IgD-negative memory B cell (primary cell): ENCODE measurements at regions not wholly inside any gene's neighbourhood (a gene's known extent, or its start where the extent isn't known, plus 50 kb on each side); places are given as distances from the start of the nearest gene placed in this dataset.
"Not testable (repeated sequence)": the region's sequence is repeated elsewhere in the genome, so short reads cannot be mapped to it uniquely, and the experiment has no call there.

Experiments
- H3K27ac Mint-ChIP-seq, 3 donors: one replicate each; pipeline ENCODE4 v1.8.0; 2020 to 2022; ENCODE audit warnings: mild to moderate bottlenecking in 3 of 3, mixed read lengths in 3 of 3, moderate library complexity in 1 of 3
- H3K27me3 Mint-ChIP-seq: one replicate; pipeline ENCODE4 v1.8.0; 2021; ENCODE audit warnings: mixed read lengths
- H3K36me3 Mint-ChIP-seq: one replicate; pipeline ENCODE4 v1.8.0; 2020; ENCODE audit warnings: mild to moderate bottlenecking, mixed read lengths
- H3K4me1 Mint-ChIP-seq, 3 donors: one replicate each; pipeline ENCODE4 v1.8.0; 2020 to 2022; ENCODE audit warnings: mixed read lengths in 3 of 3, mild to moderate bottlenecking in 1 of 3
- H3K4me3 Mint-ChIP-seq, 4 donors: one replicate each; pipeline ENCODE4 v1.8.0; 2020 to 2022; ENCODE audit warnings: mild to moderate bottlenecking in 4 of 4, mixed read lengths in 4 of 4, moderate library complexity in 3 of 4
- H3K9me3 Mint-ChIP-seq, 3 donors: one replicate each; pipeline ENCODE4 v1.8.0; 2020 to 2021; ENCODE audit warnings: mixed read lengths in 3 of 3, mild to moderate bottlenecking in 1 of 3

DNA sequence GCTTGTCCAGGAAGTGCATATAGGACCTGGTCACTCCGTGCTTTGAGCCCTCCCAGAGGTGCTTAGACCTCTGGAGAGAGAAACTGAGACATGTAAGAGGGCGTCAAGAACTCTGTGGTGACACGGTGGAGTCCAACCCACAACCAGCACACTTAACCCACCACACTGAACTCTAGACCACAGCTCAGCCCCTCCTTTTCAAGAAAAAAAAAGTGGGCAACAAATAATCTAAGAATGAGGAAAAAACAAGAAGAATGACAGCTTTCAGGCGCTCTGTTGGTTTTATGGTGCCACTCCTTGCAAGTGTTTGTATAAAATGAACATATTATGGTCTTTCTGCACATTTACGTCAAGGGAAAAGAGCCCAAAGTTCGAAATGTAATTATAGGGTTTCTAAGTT lies 50.2 kb upstream of the SNAPC3 start:
- no peaks in the 10 kb centered on the region for H3K36me3 Mint-ChIP-seq
- H3K4me3 Mint-ChIP-seq = no peak overlapping the region
- H3K27me3 Mint-ChIP-seq = peaks cover 11% of the 10 kb centered on the region
- H3K4me1 Mint-ChIP-seq = peaks cover 0 to 8% (median 6%) of the 10 kb centered on the region in 3 donors
- H3K27ac Mint-ChIP-seq = no peak overlapping the region
- peaks cover 0 to 10% (median 0%) of the 10 kb centered on the region in 3 donors for H3K9me3 Mint-ChIP-seq

DNA sequence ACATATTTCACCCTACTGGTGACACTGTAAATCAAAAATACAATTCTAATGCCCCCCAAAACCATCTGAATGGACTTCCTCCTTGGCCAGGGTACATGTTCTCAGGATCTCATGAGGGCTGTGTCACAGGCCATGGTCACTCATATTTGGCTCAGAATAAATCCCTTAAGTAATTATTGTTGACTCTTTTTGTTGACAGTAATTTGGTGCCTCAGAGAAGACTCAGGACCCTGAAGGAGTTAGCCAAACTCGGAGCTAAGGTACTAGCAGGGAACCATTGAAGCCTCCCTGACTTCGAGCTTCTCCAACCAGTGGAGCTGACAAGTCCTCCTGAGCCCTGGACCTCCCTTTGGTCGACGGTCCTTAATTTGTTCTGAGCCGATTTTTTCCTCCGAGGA lies 51.2 kb upstream of the SNAPC3 start:
- H3K36me3 Mint-ChIP-seq = no peaks in the 10 kb centered on the region
- peaks cover 0 to 10% (median 0%) of the 10 kb centered on the region in 3 donors for H3K9me3 Mint-ChIP-seq
- H3K4me3 Mint-ChIP-seq = no peak overlapping the region

DNA sequence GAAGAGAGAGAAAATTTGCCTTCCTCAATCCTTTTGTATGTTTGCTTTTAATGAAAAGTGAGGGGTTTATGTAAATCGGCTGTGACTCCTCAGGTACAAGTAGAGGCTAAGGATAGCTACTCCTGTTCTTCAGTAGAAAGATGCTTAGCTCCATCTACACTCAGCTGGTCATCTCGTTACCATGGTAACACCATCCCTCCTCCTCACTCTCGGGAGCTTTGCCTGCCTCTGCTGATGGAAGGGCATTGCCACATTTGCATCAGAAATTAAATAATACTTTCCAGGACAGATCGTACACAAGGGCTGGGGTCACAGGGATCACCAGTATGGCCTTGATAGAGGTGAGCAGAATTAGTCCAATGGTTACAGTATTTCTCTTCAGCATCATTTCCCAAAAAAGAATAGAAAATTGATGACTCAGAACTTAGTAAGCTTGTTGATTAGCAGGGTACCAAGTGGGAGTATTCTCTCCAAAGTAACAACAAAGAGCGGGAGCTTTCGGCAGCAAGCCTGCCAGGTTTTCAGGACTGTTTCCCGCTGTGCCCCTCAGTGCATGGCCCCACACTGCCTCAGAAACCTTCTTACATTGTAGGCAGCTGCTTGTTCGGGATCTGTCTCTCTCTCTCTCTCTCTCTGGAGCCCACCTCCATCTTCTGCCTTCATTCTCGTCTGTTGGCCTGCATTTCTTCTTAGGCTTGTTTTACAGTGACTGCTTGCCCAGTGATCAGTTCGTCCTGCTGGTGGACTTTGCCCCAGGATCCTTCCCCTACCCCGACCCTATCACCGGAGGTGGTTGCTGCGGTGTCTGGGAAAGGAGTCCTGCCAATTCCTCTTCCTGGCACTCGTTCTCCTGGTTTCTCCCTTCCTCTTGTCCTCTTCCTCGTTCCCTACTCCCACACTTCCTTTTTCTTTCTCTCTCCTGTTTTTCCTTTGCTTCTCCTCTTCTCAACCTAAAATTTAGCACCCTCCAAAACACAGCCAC lies 51.9 kb upstream of the SNAPC3 start:
- Mint-ChIP-seq H3K27ac (no peak overlapping the region), H3K36me3 (no peaks in the 10 kb centered on the region), H3K4me1 (peaks cover 0 to 8% (median 6%) of the 10 kb centered on the region in 3 donors), H3K4me3 (no peak overlapping the region), H3K27me3 (peaks cover 10% of the 10 kb centered on the region), H3K9me3 (peaks cover 0 to 3% (median 0%) of the 10 kb centered on the region in 3 donors)

More for the DNA sequence above, 51.2 kb upstream of the SNAPC3 start:
- H3K4me1 Mint-ChIP-seq = peaks cover 0 to 8% (median 6%) of the 10 kb centered on the region in 3 donors
- peaks cover 10% of the 10 kb centered on the region for H3K27me3 Mint-ChIP-seq
- no peak overlapping the region for H3K27ac Mint-ChIP-seq

DNA sequence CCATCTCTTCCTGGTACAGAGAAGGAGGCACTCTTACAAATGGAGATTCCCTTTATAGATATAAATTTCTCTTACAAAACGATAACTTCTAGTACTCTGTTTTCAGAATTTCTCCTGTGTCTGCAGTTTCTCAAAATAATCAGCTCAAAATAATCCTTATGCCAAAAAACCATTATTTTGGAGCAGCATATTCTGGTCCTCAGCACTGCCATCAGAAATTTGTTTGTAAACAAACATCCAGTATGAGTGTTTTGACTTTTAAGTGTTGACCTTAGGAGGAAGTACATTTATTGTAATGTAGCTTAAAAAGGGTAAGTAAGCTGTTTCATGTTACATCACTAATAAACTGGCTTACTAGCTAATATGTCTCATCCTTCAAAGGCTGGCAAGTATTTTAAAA lies 52.8 kb upstream of the SNAPC3 start:
- Mint-ChIP-seq H3K27ac (no peak overlapping the region), H3K4me3 (no peak overlapping the region), H3K4me1 (peaks cover 0 to 7% (median 6%) of the 10 kb centered on the region in 3 donors), H3K36me3 (no peaks in the 10 kb centered on the region), H3K9me3 (no peaks in the 10 kb centered on the region), H3K27me3 (peaks cover 10% of the 10 kb centered on the region)

DNA sequence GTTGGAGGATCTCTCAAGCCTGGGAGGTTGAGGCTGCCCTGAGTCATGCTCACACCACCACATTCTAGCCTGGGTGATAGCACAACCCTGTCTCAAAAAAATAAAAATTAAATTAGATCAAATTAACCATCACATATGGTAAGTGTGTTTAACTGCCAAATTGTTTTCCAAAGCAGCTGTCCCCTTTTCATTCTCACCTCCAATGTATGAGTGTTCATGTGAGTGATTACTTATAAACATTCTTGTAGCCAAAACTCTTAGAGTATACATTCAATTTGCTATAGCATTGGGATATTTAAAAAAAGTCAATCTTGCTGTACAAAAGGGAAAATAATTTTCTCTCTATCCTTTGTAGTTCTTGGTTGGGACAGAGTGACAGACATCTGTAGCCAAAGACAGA lies 53.4 kb upstream of the SNAPC3 start:
- Mint-ChIP-seq H3K27ac (no peak overlapping the region), H3K36me3 (no peaks in the 10 kb centered on the region), H3K9me3 (no peaks in the 10 kb centered on the region), H3K4me3 (no peak overlapping the region), H3K4me1 (peaks cover 0 to 4% (median 4%) of the 10 kb centered on the region in 3 donors), H3K27me3 (peaks cover 10% of the 10 kb centered on the region)

DNA sequence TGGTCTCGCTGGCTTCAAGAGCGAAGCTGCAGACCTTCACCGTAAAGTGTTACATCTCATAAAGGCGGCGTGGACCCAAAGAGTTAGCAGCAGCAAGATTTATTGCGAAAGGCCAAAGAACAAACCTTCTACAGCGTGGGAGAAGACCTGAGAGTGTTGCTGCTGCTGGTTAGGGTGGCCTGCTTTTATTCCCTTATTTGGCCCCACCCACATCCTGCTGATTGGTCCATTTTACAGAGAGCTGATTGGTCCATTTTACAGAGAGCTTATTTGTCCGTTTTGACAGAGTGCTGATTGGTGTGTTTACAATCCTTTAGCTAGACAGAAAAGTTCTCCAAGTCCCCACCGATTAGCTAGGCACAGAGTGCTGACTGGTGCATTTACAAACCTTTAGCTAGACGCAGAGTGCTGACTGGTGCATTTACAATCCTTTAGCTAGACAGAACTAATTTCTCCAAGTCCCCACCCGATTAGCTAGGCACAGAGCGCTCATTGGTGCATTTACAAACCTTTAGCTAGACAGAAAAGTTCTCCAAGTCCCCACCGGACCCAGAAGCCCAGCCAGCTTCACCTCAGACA lies 57.6 kb upstream of the SNAPC3 start:
- H3K27ac Mint-ChIP-seq = not testable (repeated sequence)

DNA sequence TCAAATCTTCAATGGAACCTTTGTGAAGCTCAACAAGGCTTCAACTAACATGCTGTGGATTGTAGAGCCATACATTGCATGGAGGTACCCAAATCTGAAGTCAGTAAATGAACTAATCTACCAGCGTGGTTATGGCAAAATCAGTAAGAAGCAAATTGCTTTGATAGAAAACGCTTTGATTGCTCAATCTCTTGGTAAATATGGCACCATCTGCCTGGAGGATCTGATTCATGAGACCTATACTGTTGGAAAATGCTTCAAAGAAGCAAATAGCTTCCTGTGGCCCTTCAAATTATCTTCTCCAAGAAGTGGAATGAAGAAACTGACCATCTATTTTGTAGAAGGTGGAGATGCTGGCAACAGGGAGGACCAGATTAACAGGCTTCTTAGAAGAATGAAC lies 54.7 kb upstream of the TTC39B start:
- peaks cover 0 to 8% (median 6%) of the 10 kb centered on the region in 3 donors for H3K4me1 Mint-ChIP-seq
- no peaks in the 10 kb centered on the region for H3K9me3 Mint-ChIP-seq
- no peak overlapping the region for H3K27ac Mint-ChIP-seq
- no peaks in the 10 kb centered on the region for H3K36me3 Mint-ChIP-seq
- no peak overlapping the region for H3K4me3 Mint-ChIP-seq
- peaks cover 1% of the 10 kb centered on the region for H3K27me3 Mint-ChIP-seq

More for the DNA sequence above, 57.6 kb upstream of the SNAPC3 start:
- H3K4me3 Mint-ChIP-seq, H3K27me3 Mint-ChIP-seq, H3K9me3 Mint-ChIP-seq, H3K36me3 Mint-ChIP-seq, H3K4me1 Mint-ChIP-seq: not testable (repeated sequence)

DNA sequence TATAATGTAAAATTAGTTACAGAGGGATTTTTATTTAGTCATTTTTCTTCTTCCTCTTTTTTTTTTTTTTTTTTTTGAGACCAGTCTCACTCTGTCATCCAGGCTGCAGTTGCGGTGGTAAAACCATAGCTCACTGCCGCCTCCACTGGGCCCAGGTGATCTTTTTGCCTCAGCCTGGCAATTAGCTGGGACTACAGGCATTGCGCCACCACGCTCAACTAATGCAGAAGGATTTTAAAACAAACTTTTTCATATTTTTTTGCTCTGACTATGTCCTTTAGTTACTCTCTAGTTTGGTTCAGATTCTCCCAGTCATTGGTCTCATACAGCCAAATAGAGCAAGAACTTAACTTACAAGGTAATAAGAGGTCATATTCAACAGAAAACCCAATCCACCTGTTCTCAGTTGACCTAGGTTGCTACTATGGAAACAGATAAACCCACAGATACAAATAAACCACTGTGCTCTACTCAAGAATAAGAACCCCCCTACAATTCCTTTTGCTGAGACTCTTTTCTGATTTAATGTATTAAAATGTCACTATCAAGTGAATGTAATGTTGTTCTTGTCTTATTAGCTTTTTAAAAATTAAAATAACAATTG lies 50.1 kb upstream of the TTC39B start:
- Mint-ChIP-seq H3K4me3 (peak overlapping the region in 1 of 4 donors; percentile 56), H3K9me3 (no peaks in the 10 kb centered on the region), H3K36me3 (no peaks in the 10 kb centered on the region), H3K27ac (peak overlapping the region; percentile 22 to 60 (median 29)), H3K27me3 (peaks cover 1% of the 10 kb centered on the region), H3K4me1 (peaks cover 0 to 10% (median 6%) of the 10 kb centered on the region in 3 donors)
